ENCODE measurements at regions not wholly inside any gene's neighbourhood (a gene's known extent, or its start where the extent isn't known, plus 50 kb on each side); places are given as distances from the start of the nearest gene placed in this dataset.
A peak's percentile ranks its signal among the peaks of the same experiment; 100 is the strongest.

DNA sequence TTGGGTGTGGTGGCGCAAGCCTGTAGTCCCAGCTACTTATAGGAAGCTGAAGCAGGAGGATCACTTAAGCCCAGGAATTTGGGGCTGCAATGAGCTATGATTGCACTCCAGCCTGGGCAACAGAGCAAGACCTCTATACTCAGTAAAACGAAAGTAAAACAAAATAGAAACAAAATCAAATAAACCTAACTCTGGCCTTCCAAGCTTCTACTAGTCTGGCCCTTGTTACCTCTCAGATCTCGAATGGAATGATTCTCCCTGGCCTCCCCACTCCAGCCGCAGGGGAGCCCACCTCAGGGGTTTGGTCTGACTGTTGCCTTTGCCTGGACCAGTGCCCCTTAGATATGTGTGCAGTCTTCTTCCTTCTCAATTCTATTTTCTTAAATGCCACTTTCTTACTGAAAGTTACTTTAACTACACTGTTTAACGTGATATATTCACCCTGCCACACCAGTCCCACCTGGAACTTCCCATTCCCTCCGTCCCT is 160.0 kb upstream of the GCFC2 start:
- peak overlapping the region in 2 of 3 donors; percentile 30 to 51 for H3K27ac ChIP-seq
- intact Hi-C loops (cut with DNase I) = no loop called here
- TF ChIP-seq, protein P1, sequence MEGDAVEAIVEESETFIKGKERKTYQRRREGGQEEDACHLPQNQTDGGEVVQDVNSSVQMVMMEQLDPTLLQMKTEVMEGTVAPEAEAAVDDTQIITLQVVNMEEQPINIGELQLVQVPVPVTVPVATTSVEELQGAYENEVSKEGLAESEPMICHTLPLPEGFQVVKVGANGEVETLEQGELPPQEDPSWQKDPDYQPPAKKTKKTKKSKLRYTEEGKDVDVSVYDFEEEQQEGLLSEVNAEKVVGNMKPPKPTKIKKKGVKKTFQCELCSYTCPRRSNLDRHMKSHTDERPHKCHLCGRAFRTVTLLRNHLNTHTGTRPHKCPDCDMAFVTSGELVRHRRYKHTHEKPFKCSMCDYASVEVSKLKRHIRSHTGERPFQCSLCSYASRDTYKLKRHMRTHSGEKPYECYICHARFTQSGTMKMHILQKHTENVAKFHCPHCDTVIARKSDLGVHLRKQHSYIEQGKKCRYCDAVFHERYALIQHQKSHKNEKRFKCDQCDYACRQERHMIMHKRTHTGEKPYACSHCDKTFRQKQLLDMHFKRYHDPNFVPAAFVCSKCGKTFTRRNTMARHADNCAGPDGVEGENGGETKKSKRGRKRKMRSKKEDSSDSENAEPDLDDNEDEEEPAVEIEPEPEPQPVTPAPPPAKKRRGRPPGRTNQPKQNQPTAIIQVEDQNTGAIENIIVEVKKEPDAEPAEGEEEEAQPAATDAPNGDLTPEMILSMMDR (IDR thresholded peaks at IDR 0.05) = no peak
- no peak for TF ChIP-seq POLR2A (IDR thresholded peaks at IDR 0.05)

DNA sequence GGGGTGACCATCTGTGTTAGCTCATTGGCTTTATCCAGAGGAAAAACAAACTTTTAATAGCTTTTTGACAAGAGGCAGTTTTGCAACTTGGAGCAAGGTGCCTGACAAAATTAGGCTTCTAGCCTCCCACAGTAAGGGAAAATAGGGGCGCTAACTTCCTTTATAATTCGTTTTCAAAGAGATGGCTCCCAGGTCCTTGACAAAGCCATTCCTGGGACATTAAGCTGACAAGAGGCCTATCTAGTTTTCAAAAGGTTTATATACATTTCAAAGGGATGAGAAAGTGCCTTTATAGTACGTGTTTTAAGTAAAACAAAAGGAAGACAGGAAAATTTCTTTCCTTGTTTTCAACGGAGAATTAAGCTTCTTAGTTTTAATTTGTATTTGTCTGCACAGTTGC is 159.4 kb upstream of the GCFC2 start:
- no peaks in the 10 kb centered on the region for H3K36me3 ChIP-seq
- TF ChIP-seq POLR2A (IDR thresholded peaks at IDR 0.05) = no peak
- TF ChIP-seq, protein P1 (IDR thresholded peaks at IDR 0.05) = no peak
- H3K27ac ChIP-seq = no peak overlapping the region
- DNase-seq (no peak), ATAC-seq (no peak)
- no peaks in the 10 kb centered on the region for H3K9me3 ChIP-seq
- intact Hi-C loops (cut with DNase I) = no loop called here
- H3K4me3 ChIP-seq = no peak overlapping the region
- H3K27me3 ChIP-seq = no peaks in the 10 kb centered on the region
- peaks cover 0 to 9% (median 0%) of the 10 kb centered on the region in 4 donors for H3K4me1 ChIP-seq
- WGBS (ENCODE audit: insufficient coverage, low coverage, low lambda C conversion rate, missing lambda C conversion rate) = 60% methylated on average over 4 of the region's 4 CpGs

More for the DNA sequence above, 160.0 kb upstream of the GCFC2 start:
- WGBS (ENCODE audit: insufficient coverage, low coverage, low lambda C conversion rate, missing lambda C conversion rate) = 31% methylated on average over 6 of the region's 6 CpGs
- H3K4me3 ChIP-seq = peak overlapping the region in 1 of 3 donors; percentile 9
- H3K4me1 ChIP-seq = peaks cover 0 to 4% (median 0%) of the 10 kb centered on the region in 4 donors
- H3K36me3 ChIP-seq = no peaks in the 10 kb centered on the region
- H3K27me3 ChIP-seq = no peaks in the 10 kb centered on the region
- no peak for DNase-seq
- peak; percentile 90 to 95 (median 94) for ATAC-seq
- H3K9me3 ChIP-seq = no peaks in the 10 kb centered on the region

DNA sequence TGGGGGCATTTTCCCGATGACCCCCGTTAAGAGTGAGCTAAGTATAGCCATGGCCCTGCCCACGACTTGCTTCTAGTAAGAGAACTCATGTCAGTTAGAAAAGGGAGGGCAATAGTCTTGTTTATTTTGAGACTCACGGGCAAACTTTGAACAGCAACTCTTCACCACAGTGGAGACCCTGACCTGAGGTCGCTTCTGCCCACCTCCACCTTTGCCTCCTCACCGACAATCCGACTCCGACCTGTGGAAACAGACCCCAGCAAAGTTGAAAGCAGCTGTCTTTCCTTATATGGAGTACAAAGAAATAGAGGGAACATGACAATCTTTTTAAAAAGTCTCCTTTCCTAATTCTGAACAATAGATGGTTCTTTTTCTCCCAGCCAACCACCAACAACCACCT is 155.0 kb upstream of the GCFC2 start:
- H3K27me3 ChIP-seq = no peaks in the 10 kb centered on the region
- DNase-seq = no peak
- H3K27ac ChIP-seq = no peak overlapping the region
- WGBS (ENCODE audit: insufficient coverage, low coverage, low lambda C conversion rate, missing lambda C conversion rate) = 13% methylated on average over 8 of the region's 8 CpGs
- peaks cover 0 to 17% (median 3%) of the 10 kb centered on the region in 4 donors for H3K4me1 ChIP-seq
- ATAC-seq = peak; percentile 36 to 45 (median 40)
- intact Hi-C loops (cut with DNase I) = no loop called here
- no peaks in the 10 kb centered on the region for H3K36me3 ChIP-seq
- no peak overlapping the region for H3K4me3 ChIP-seq
- H3K9me3 ChIP-seq = no peaks in the 10 kb centered on the region
- TF ChIP-seq, protein P1 (IDR thresholded peaks at IDR 0.05) = no peak
- no peak for TF ChIP-seq POLR2A (IDR thresholded peaks at IDR 0.05)

DNA sequence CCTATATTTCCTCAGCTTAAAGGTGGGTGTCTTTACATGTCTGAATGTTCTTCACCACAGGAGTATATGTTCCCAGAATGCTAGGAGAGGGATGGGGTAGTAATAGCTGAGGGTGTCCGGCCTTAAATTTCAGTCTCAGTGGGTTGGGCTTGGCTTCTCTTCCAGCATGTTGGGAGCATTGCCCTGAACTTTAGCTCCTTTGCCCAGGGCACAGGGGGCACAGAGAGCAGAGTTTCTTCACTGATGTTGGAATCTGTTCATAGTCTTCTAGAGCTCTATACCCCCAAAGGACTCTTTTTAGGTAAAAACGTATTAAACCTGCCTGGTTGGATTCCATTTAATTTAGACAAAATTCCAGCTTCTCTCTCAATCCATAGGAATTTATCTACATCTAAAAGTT is 154.4 kb upstream of the GCFC2 start:
- H3K4me3 ChIP-seq = no peak overlapping the region
- ATAC-seq = peak; percentile 96 to 99 (median 97)
- intact Hi-C loops (cut with DNase I) = no loop called here

More for the DNA sequence above, 154.4 kb upstream of the GCFC2 start:
- no peak for TF ChIP-seq POLR2A (IDR thresholded peaks at IDR 0.05)
- TF ChIP-seq, protein P1 (IDR thresholded peaks at IDR 0.05) = no peak
- peak; percentile 31 to 79 (median 66) for DNase-seq
- Histone ChIP-seq H3K4me1 (peaks cover 0 to 17% (median 3%) of the 10 kb centered on the region in 4 donors), H3K9me3 (no peaks in the 10 kb centered on the region), H3K27me3 (no peaks in the 10 kb centered on the region), H3K36me3 (no peaks in the 10 kb centered on the region), H3K27ac (no peak overlapping the region)
- 26% methylated on average over 2 of the region's 2 CpGs for WGBS (ENCODE audit: insufficient coverage, low coverage, low lambda C conversion rate, missing lambda C conversion rate)

Measured in right lobe of liver (tissue), 6 donors.